Fibroblast of lung (primary cell): ENCODE measurements at regions not wholly inside any gene's neighbourhood (a gene's known extent, or its start where the extent isn't known, plus 50 kb on each side); places are given as distances from the start of the nearest gene placed in this dataset.

ENCODE experiments used
- CTCF ChIP-seq, 2 donors: IDR thresholded peaks in 1 of 2; conservative IDR thresholded peaks in 1 of 2; 1 replicate in 1 of 2; 2 replicates in 1 of 2; pipeline ENCODE4 v1.5.1; 2011 to 2012; ENCODE audit warnings: low read length in 2 of 2, control low read depth in 1 of 2, inconsistent platforms in 1 of 2, low read depth in 1 of 2, mild to moderate bottlenecking in 1 of 2
- EZH2 ChIP-seq: IDR thresholded peaks from 2 replicates; pipeline ENCODE4 v1.5.1; 2012; ENCODE audit warnings: low read length, control low read depth, mild to moderate bottlenecking; ENCODE audit errors: missing control alignments

DNA sequence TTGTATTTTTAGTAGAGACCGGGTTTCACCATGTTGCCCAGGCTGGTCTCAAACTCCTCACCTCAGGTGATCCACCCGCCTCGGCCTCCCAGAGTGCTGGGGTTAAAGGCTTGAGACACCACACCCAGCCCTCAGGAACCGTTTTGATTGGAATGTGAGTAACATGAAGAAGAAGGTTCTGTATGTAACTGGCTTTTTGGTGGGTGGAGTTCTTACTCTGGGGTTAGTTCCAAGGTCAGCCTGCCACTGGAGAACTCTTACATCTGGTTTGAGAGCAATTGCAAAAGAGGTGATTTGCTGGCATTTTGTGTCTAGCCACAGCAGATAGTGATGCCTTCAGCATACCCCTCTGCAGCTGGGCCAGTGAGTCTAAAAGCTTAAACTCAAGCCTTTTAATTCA is 457.8 kb upstream of the VSTM2A start:
- TF ChIP-seq CTCF (conservative IDR thresholded peaks at IDR 0.05 in 1 of 2, IDR thresholded peaks at IDR 0.05 in 1 of 2; ENCODE audit: low read depth in 1 of 2, low read length in 2 of 2) (no peak), EZH2 (no peak)
